Erythroblast (primary cell): ENCODE measurements at regions not wholly inside any gene's neighbourhood (a gene's known extent, or its start where the extent isn't known, plus 50 kb on each side); places are given as distances from the start of the nearest gene placed in this dataset.

Source experiments
- DNase-seq, 2 experiments: peaks; one replicate each; lab custom pipeline; 2025; lab: John Stamatoyannopoulos, UW
- GATA1 ChIP-seq: IDR thresholded peaks from 2 replicates; pipeline ENCODE4 v1.6.1; 2011; ENCODE audit warnings: low read depth, mild to moderate bottlenecking, control low read depth, low read length, moderate library complexity
- POLR2A ChIP-seq: IDR thresholded peaks from 2 replicates; pipeline ENCODE4 v1.6.1; 2011; ENCODE audit warnings: mild to moderate bottlenecking, low read length

DNA sequence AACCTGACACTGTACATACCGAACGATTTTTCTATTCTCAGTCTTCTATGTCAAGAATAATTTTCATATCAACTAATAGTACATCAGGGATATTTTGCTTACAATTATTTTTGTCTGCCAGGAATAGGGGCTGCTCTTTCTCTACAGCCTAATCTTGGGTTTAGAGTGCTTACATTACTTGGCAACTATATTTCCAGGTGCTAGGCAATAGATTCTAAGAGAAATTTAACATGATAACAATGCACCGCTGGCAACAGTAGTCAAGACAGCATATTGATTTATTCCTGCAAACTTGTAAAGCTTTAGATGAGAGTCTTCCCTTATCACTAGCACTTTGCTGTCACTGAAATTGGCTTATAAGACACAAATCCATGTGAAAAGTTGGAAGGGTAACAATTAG lies 935.9 kb downstream of the CDH11 start:
- no peak for TF ChIP-seq POLR2A
- TF ChIP-seq GATA1: no peak

DNA sequence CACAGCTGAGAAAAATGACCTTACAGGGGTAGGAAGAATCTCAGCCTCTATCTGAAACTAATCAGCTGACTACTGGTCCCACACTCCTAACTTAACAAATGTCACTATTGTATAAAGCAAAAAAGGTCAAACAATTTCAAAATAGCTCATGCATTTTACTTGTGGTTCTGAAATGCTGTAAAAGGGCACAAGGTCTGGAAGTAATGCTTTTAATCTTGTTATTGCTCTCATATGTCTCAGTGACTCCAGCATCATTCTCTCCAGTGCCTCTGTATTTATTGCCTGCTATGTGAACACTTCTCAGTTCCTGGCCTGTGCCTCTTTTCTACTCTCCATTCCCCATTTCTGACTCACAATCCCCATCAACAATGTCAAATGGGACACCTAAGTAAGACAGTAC lies 937.7 kb downstream of the CDH11 start:
- DNase-seq: no peak
- no peak for TF ChIP-seq POLR2A
- TF ChIP-seq GATA1: no peak

More for the DNA sequence above, 935.9 kb downstream of the CDH11 start:
- no peak for DNase-seq

DNA sequence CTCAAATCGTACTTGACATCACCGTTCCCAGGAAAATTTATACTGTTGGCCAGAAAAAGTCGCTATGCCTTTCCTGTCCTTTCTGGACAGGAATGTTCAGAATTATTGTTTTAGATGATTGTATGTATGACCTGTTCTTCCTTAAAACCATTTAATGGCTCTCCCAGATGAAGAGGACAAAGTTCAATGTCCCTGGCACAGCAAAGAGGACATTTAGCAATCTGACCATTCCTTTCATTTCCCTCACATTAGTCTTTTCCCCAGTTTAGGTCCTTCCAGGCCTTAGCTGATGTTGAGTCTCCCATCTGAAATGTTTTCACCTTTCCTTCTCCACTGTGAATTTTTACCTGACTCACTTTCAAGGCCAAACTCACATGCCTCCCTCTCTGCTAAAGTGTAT lies 938.9 kb downstream of the CDH11 start:
- TF ChIP-seq POLR2A: no peak
- TF ChIP-seq GATA1: no peak
- no peak for DNase-seq

DNA sequence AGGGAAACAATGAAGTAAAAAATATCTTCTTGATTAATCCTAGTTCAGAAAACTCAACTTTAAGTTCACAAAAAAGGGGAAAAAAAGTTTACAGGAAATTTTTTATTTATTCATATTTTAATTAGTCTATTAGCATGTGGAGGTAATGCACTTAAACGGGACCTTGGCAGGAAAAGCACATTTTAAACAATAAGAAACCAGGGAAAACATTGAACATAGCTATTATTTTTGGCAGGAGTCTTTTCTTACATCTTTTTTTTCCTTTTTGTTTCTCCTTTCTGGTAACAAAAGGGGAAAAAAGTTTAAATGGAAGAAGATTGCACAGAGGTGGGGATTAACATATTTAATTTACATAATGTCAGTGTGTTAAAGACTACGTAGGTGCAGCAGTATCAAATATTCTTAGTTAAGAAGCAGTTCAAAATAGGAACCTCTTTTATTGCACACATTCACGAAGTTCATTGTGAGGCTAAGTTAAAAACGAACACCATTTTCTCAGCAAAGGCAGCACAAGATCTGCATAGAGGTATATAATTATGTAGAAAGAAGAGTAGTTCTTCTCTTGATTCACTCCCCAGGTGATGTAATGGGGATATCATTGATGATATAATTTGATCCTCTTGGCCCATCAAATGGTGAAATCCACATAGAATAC lies 940.5 kb downstream of the CDH11 start:
- TF ChIP-seq POLR2A (no peak), GATA1 (no peak)
- no peak for DNase-seq

DNA sequence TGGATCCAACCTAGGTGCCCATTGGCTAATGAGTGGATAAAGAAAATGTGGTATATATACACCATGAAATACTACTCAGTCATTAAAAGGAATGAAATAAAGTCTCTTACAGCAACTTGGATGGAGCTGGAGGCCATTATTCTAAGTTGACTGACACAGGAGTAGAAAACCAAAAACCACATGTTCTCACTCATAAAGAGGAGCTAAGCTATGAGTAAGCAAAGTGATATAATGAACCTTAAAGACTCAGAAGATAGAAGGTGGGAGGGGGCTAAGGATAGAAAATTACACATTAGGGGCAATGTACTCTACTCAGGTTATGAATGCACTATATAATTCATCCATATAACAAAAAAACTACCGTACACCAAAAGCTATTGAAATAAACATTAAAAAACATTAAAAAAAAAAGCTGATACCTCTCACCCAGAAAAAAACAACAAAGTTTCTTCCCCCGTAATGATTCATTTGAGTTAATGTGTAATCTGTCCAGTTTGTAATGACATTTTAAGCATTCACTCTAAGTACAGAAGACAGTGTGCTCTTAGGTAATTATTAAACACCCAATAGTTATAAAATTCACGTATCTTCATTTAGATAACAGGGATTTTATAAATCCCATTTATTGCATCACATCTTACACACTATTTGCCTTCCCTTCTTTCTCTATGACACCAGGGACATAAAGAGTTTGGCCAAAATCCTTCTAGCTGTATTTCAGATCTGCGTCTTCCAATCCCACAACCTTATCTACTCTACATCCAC lies 941.5 kb downstream of the CDH11 start:
- no peak for DNase-seq

DNA sequence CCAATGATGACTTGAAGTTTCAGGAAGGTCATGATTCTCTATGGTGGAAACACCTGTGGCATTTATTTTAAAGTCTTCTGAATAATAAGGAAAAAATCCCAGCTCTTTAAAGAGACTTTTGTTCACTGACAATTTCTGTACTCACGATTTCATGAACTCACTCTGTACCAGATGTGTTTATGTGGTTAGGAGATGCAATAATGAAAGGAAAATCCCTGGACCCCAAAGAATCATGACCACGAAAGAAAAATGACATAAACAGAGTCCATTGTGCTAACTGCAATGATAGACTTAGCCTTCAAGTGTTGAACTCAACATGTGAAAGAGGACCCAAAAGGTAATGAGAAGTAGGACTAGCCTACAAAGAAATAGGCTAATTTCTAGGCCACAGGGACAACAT lies 947.5 kb downstream of the CDH11 start:
- DNase-seq: no peak

More for the DNA sequence above, 941.5 kb downstream of the CDH11 start:
- TF ChIP-seq GATA1 (no peak), POLR2A (no peak)

DNA sequence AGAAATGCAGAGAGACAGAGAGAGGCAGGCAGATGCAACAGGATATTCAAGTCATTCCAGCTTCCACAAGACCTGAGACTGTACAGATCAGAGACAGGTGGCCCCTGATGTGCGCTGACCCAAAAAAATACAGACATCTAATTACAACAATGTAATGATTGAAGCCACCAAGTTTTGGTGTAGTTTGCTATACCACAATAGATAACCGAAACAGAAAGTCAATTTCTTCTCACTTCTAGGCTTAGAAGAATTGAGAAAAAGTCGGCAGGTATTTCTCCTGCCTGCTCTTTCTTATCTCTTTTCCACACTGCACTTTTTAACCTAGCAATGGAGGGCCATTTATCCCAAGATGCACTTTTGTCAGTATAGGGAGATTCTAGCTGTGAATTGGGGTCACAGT lies 949.2 kb downstream of the CDH11 start:
- no peak for DNase-seq
- no peak for TF ChIP-seq GATA1
- no peak for TF ChIP-seq POLR2A

More for the DNA sequence above, 947.5 kb downstream of the CDH11 start:
- TF ChIP-seq POLR2A: no peak
- no peak for TF ChIP-seq GATA1

DNA sequence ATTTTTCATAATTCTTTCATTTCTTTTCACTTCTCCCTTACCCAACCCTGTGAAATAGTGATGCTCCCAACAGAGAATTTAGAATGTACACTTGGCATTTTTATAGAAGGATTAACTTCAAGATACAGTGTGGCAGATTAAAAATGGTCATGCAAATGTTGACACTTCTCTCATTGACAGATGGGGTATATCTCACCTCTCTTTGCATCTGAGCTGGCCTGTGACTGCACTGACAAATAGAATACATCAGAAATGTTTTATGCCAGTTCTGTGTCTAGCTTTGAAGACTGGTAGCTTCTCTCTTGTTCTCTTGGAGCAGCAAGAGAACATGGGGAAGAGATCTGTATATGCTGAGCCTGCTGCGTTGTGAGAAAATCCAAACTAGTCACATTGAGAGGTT lies 949.6 kb downstream of the CDH11 start:
- no peak for DNase-seq
- TF ChIP-seq POLR2A (no peak), GATA1 (no peak)

DNA sequence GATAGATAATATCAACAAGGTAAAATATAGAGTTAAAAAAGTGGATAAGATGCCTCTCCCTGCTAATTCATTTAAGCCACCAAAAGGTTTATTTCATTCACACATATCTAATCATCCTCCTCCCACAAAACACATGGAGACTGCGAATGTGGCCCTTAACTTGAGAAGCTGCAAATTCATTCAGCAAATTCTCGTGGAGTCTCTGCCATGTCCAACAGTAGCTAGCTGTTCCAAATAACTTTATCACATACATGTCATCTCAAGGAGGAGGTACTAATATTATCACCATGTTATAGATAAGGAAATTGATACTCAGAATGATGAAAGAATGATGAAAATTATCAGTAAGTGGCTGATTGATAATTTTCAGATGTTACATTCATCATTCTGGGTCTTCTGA lies 950.2 kb downstream of the CDH11 start:
- no peak for DNase-seq
- TF ChIP-seq POLR2A (no peak), GATA1 (no peak)

DNA sequence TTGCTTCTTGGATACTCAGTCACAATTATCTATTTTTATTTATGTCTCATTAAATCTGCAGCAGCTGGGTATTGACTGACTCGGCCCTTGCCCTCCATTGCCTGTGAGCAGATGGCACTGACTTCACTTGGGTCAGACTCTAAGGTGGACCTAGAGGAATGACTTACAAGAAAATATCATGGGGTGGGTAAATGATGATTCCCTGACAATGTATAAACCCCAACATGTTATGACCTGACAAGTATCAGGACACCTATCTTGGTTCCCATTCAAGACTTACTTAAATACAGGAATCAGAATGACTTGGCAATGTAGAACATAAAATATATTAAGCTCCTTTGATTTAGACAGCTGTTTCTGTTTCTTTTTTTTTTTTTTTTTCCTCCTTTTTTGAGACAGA lies 953.5 kb downstream of the CDH11 start:
- DNase-seq: no peak
- no peak for TF ChIP-seq POLR2A
- TF ChIP-seq GATA1: no peak

DNA sequence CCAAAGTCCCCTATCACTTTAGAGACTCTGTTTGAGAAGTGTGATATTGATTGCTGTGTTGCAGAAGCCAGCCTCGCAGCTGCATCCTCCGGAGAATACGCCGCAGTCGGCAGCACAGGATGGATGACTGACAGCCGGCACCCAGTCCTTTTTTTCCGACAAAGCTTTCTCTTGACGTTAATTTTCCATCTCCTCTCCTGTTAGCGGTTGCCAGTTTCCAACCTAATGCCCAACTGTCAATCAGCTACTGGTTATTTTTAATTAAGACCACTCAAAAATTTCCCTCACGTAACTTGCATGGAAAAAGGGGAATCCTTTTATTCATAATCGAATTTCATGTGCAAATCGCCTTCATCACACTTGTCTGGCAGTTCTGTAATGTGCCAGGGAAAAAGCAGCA lies 953.9 kb downstream of the CDH11 start:
- DNase-seq: no peak
- no peak for TF ChIP-seq POLR2A
- no peak for TF ChIP-seq GATA1

DNA sequence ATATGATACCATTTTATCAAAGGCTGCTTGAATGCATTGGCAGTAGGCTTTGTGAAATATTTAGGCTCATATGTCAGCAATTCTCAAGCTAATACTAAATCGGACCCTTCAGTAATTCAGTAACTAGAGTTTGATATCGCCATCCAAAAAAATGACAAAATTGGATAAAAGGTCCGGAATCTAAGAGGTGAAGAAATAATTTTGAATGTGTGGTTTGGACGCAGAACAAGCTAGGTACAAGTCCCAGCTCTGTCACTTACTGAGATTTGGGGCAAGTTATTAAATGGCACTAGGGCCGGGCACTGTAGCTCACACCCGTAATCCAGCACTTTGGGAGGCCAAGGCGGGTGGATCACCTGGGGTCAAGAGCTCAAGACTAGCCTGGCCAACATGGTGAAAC lies 956.5 kb downstream of the CDH11 start:
- DNase-seq: no peak
- TF ChIP-seq GATA1 (no peak), POLR2A (no peak)

DNA sequence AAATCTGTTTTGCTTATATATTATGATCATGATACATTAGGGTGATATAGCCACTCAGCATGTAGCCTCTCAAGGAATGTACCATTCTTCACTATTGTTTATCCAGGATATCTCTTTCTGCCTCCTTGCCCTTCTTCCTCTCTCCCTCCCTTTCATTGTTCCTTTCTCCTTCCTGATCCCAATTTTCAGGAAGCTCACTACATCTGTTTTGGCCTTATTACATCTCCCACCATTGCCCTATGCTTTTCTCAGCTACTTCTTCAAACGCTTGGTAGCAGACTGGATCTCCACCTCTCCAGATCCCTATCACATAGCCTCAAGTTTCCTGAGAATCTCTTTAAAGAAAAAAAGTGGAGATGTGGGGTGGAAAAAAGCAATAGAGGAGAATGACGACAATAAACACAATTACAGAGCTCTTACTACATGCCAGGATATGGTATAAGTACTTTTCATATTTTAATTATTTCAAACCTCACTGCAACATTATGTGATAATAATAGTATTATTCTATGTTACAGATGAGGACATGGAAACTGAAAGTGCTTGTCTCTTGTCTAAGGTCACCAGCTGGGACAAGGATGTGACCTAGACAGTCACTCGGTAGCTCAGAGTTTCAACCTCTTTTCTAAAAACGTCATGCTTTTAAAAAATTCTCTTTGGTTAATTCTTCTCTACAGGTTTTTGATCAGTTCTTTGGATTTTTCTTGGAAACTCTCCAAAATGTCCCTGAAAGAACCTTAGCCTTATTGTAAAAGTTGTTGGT lies 959.1 kb downstream of the CDH11 start:
- TF ChIP-seq GATA1: no peak
- TF ChIP-seq POLR2A: no peak

DNA sequence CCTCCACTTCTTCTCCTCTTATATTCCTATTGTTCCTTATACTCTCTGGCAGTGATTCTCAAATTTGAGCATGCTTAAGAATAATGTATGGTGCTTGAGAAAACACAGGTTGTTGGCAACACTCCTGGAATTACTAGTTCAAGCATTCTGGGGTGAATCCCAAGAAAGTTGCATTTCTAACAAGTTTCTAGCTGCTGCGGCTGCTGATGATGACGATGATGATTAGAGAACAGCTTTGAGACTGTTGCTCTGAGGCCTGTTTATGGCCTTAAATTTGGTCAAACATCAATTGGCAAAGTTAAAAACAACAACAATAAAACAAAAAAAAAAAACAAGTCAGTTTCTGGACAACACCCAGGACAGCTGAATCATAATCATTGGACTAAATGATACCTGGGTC lies 961.9 kb downstream of the CDH11 start:
- DNase-seq: no peak
- TF ChIP-seq POLR2A (no peak), GATA1 (no peak)

More for the DNA sequence above, 959.1 kb downstream of the CDH11 start:
- DNase-seq: no peak
